H1 (cell line): ENCODE measurements at regions not wholly inside any gene's neighbourhood (a gene's known extent, or its start where the extent isn't known, plus 50 kb on each side); places are given as distances from the start of the nearest gene placed in this dataset.

Experiments
- CTCF ChIP-seq, 3 experiments: IDR thresholded peaks; 1 replicate in 2 of 3; 2 replicates in 1 of 3; pipeline versions ENCODE4 v1.5.1 to v1.6.1; 2011; ENCODE audit warnings: low read length in 3 of 3, mild to moderate bottlenecking in 3 of 3, inconsistent platforms in 2 of 3, low read depth in 1 of 3, moderate library complexity in 1 of 3; ENCODE audit not compliant: insufficient read depth in 1 of 3; ENCODE audit errors: control extremely low read depth in 1 of 3
- EGR1 ChIP-seq: IDR thresholded peaks from 2 replicates; pipeline ENCODE4 v1.6.1; 2011; ENCODE audit warnings: low read depth, low read length, borderline replicate concordance
- EP300 ChIP-seq, 2 experiments: IDR thresholded peaks; 1 replicate in 1 of 2; 2 replicates in 1 of 2; pipeline ENCODE4 v1.6.1; 2011 to 2012; ENCODE audit warnings: low read depth in 2 of 2, low read length in 2 of 2, mild to moderate bottlenecking in 2 of 2, borderline replicate concordance in 1 of 2, inconsistent platforms in 1 of 2, moderate library complexity in 1 of 2
- EZH2 ChIP-seq: fragments of 200-600 bp; sonication (generic); IDR thresholded peaks from 2 replicates; pipeline ENCODE4 v1.7.1; 2012; ENCODE audit warnings: low read depth, mild to moderate bottlenecking, moderate library complexity, low read length, inconsistent platforms; ENCODE audit not compliant: severe bottlenecking
- POLR2A ChIP-seq, 2 experiments: IDR thresholded peaks; 1 replicate in 1 of 2; 2 replicates in 1 of 2; pipeline ENCODE4 v1.6.1; 2011; ENCODE audit warnings: low read depth in 2 of 2, low read length in 2 of 2, mild to moderate bottlenecking in 2 of 2; ENCODE audit errors: control extremely low read depth in 1 of 2
- ZNF274 ChIP-seq: IDR thresholded peaks from 2 replicates; pipeline ENCODE4 v1.7.0; 2012; ENCODE audit warnings: low read length, borderline replicate concordance; ENCODE audit errors: extremely low read depth

GRCh38 chr12:86799616-86800015, 543.4 kb upstream of the MGAT4C start:
- TF ChIP-seq EP300 (IDR thresholded peaks at IDR 0.05; ENCODE audit: borderline replicate concordance in 1 of 2, low read depth in 2 of 2, low read length in 2 of 2) (no peak), POLR2A (IDR thresholded peaks at IDR 0.05; ENCODE audit: control extremely low read depth in 1 of 2, low read depth in 2 of 2, low read length in 2 of 2) (no peak), EGR1 (no peak), ZNF274 (no peak), CTCF (IDR thresholded peaks at IDR 0.05; ENCODE audit: control extremely low read depth in 1 of 3, insufficient read depth in 1 of 3, low read depth in 1 of 3, low read length in 3 of 3) (no peak), EZH2 (no peak)
